Occipital lobe (tissue), 1 donor: ENCODE measurements at regions not wholly inside any gene's neighbourhood (a gene's known extent, or its start where the extent isn't known, plus 50 kb on each side); places are given as distances from the start of the nearest gene placed in this dataset.

Experiments used
- DNase-seq: peaks from one replicate; lab custom pipeline; 2025; lab: John Stamatoyannopoulos, UW

GRCh38 chr9:19512103-19512832 lies 103.5 kb downstream of the ACER2 start:
- peak; percentile 15 for DNase-seq

GRCh38 chr9:19511694-19512093 lies 102.9 kb downstream of the ACER2 start:
- DNase-seq, result peak; percentile 34

GRCh38 chr9:19510907-19511306 lies 102.1 kb downstream of the ACER2 start:
- no peak for DNase-seq
